Pulmonary artery endothelial cell (primary cell): ENCODE measurements at regions not wholly inside any gene's neighbourhood (a gene's known extent, or its start where the extent isn't known, plus 50 kb on each side); places are given as distances from the start of the nearest gene placed in this dataset.
"Not testable (repeated sequence)": the region's sequence is repeated elsewhere in the genome, so short reads cannot be mapped to it uniquely, and the experiment has no call there.

ENCODE experiments used
- DNase-seq: peaks from one replicate; pipeline ENCODE4 v3.0.0-alpha.2; 2011; ENCODE audit warnings: low read depth, low spot score

- not testable (repeated sequence) for DNase-seq
These were observed 194.3 kb downstream of the SPATA31A6 start for GRCh38 chr9:42377530-42378417.

- DNase-seq, result no peak
These were observed 195.0 kb downstream of the SPATA31A6 start for GRCh38 chr9:42378418-42378815.

GRCh38 chr9:42379602-42380001 lies 196.1 kb downstream of the SPATA31A6 start:
- not testable (repeated sequence) for DNase-seq

DNA sequence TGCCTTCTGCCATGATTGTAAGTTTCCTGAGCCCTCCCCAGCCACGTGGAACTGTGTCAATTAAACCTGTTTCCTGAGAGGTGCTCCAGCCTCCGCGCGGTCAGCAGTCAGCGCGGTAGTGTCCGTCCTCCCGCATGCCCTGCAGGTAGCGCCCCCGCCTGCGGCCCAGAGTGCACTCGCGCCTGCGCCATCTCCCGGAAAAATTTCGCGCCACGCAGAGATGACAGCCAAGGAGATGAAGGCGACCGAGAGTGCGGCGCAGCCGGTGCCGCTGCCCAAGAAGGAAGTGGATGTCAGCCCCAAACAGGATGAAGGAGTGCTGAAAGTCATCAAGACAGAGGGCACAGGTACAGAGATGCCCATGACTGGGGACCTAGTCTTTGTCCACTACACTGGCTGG lies 201.1 kb downstream of the SPATA31A6 start:
- not testable (repeated sequence) for DNase-seq

DNA sequence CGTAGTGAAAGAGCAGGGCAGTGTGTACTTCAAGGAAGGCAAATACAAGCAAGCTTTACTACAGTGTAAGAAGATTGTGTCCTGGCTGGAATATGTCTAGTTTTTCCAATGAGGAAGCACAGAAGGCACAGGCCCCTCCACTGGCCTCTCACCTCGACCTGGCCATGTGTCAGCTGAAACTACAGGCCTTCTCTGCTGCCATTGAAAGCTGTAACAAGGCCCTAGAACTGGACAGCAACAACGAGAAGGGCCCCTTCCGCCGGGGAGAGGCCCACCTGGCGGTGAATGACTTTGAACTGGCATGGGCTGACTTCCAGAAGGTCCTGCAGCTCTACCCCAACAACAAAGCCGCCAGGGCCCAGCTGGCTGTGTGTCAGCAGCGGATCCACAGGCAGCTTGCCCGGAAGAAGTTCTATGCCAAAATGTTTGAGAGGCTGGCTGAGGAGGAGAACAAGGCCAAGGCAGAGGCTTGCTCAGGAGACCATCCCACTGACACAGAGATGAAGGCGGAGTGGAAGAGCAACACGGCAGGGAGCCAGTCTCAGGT lies 202.2 kb downstream of the SPATA31A6 start:
- not testable (repeated sequence) for DNase-seq

- no peak for DNase-seq
These were observed 203.0 kb downstream of the SPATA31A6 start for GRCh38 chr9:42386477-42386876.

- no peak for DNase-seq
These were observed 204.8 kb downstream of the SPATA31A6 start for GRCh38 chr9:42388146-42388690.

DNA sequence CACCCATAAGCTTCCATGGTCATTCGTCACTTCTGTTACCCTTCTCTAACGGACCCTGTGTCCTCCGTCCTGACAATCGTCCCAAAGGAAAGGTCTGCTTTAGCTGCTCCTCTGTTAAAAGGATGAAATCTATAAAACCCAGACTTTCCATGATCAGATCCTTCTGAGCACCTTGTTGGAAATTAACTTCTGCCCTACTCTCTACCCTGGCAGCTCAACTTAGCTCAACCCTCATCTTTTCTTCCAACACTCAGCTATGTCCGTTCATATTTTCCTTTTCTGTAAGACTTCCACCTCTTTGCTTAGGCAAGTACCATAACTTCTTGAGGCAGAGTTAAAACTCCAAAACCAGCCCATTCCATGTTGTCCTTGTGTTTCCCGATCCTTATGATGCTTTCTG lies 205.4 kb downstream of the SPATA31A6 start:
- DNase-seq, result no peak

GRCh38 chr9:42392773-42393455 lies 209.5 kb downstream of the SPATA31A6 start:
- DNase-seq, result not testable (repeated sequence)

DNA sequence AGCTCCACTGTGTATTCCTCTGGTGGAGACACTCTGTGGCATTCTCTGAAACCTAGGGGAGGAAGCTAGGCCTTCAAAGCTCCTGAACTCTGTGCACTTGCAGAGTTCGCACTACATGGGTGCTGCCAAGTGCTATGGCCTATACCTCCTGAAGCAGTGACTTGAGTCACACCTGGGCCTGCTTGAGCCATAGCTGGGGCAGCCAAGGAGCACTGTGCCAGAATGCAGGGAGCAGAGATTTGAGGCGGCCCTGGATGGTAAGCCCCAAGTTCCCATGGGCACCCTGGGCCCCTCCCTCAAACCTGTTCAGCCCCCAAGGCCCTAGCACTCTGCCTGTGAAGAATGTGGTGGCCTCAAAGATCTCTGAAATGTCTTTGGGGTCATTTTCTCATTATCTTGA lies 212.9 kb downstream of the SPATA31A6 start:
- no peak for DNase-seq

GRCh38 chr9:42397336-42397735 lies 213.9 kb downstream of the SPATA31A6 start:
- DNase-seq, result not testable (repeated sequence)

- DNase-seq, result not testable (repeated sequence)
These were observed 219.5 kb downstream of the SPATA31A6 start for GRCh38 chr9:42402919-42403318.

DNA sequence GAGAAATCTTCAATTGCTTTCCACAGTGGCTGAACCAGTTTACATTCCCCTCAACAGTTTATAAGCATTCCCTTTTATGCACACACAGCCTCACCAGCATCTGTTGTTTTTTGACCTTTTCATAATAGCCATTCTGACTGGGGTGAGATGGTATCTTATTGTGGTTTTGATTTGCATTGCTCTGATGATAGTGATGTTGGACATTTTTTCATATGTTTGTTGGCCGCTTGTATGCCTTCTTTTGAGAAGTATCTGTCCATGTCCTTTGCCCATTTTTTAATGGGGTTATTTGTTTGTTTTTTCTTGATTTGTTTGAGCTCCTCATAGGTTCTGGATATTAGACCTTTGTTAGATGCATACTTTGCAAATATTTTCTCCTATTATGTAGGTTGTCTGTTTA lies 226.1 kb downstream of the SPATA31A6 start:
- not testable (repeated sequence) for DNase-seq

DNA sequence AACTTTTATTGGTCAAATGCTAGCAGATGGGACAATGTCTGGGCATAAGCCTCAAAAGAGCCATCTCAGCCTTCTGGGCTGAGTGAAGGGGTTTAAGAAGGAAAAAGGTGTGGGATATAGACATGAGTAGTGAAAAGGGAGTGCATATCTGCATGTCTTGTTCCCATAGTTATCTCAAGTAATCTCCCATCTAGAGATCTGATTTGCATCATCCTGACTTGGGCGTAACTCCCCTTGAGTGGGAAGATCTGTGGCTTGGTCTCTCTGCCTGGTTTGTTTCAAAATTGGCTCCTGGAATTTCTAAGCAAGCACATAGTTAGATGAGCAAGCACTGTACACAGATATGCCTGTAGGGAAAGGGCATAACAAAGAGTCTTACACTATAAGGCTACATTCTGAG lies 228.9 kb downstream of the SPATA31A6 start:
- not testable (repeated sequence) for DNase-seq

DNA sequence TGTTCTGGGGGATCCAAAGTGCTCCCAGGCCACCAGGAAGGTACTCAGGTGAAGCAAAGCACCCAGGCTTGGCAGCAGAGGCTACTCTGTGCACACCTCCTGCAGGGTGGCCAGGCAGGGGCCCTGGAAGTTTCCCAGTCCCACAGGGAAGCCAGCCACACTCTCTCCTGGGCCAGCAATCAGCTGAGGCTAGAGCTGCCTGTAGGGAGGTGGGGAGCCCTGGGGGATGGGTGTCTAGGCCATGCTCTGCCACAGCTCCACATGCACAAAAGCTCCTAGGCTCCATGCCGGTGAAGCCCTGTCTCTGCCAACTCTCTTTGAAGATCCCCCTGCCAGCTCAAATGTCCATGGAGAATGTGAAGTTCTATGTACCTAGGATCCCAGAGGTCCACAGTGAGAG lies 231.4 kb downstream of the SPATA31A6 start:
- DNase-seq, result not testable (repeated sequence)

GRCh38 chr9:42419652-42420051 lies 236.2 kb downstream of the SPATA31A6 start:
- DNase-seq, result not testable (repeated sequence)

GRCh38 chr9:42420324-42420723 lies 236.9 kb downstream of the SPATA31A6 start:
- DNase-seq, result not testable (repeated sequence)

- DNase-seq, result not testable (repeated sequence)
These were observed 238.2 kb downstream of the SPATA31A6 start for GRCh38 chr9:42421630-42422029.

- DNase-seq, result peak; percentile 77
These were observed 247.5 kb downstream of the SPATA31A6 start for GRCh38 chr9:42430674-42431615.

DNA sequence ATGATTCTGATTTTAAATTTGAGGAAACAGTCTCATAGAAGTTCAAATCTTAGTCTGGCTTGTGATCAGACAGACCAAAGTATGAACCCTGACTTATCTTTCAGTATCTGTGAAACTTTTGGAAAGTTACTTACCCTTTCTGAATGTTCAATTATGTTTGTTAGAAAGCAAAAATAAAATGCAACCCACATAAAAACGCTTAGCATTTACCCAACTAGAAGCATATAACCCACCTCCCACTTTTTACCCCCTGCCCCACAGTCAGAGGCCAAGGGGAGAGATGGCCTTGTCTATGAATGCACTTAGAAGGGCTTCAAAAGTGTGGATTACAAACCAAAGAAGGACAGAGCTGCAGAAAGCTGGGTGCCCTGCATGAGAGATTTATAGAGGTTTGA lies 248.2 kb downstream of the SPATA31A6 start:
- not testable (repeated sequence) for DNase-seq
